GM12878 (cell line): ENCODE measurements at regions not wholly inside any gene's neighbourhood (a gene's known extent, or its start where the extent isn't known, plus 50 kb on each side); places are given as distances from the start of the nearest gene placed in this dataset.

Experiments
- ATAC-seq: fragments of 200-7000 bp; cut with Tn5 transposase; 3 replicates; pipeline ENCODE4 v1.9.1; 2020; ENCODE audit warnings: mild to moderate bottlenecking, moderate library complexity
- BruUV-seq: library from RNA; stranded (reverse); fragments of 400-500 nt; replicated peaks from 2 replicates; lab custom pipeline; 2021; lab: Mats Ljungman, UMichigan
- CTCF ChIA-PET: fragments of 300-600 bp; sonication (Branson Sonifier 250); formaldehyde crosslinking; extraction: SDS; loops from one replicate; lab custom pipeline; 2021; ENCODE audit warnings: inconsistent platforms; lab: Yijun Ruan, JAX
- POLR2A ChIA-PET: fragments of 350-600 bp; formaldehyde crosslinking; extraction: SDS; loops from one replicate; lab custom pipeline; 2021; ENCODE audit warnings: inconsistent platforms; lab: Charles Lee
- RAD21 ChIA-PET: fragments of 300-600 bp; sonication (Branson Sonifier 250); formaldehyde crosslinking; loops from one replicate; lab custom pipeline; 2023; ENCODE audit warnings: antibody characterized with exemption; ENCODE audit not compliant: unreplicated experiment; lab: Charles Lee
- SMC1A ChIA-PET: fragments of 300-600 bp; sonication (Branson Sonifier 250); formaldehyde crosslinking; loops from one replicate; lab custom pipeline; 2023; ENCODE audit not compliant: unreplicated experiment, uncharacterized antibody; lab: Charles Lee
- DNase-seq: peaks from one replicate; pipeline ENCODE4 v3.0.0-alpha.2; 2011; ENCODE audit warnings: low read depth, low spot score
- FAIRE-seq: peaks from 3 replicates; lab custom pipeline; 2011; peaks lifted over from hg19 to GRCh38; lab: Jason Lieb, UNC
- H2AFZ ChIP-seq: 2 replicates; pipeline ENCODE4 v1.6.0; 2011; ENCODE audit warnings: low read depth, low read length, control low read depth; ENCODE audit not compliant: control insufficient read depth
- H3K27ac ChIP-seq: 2 replicates; pipeline ENCODE4 v1.5.1; 2011; ENCODE audit warnings: control low read depth; ENCODE audit not compliant: control insufficient read depth, insufficient read depth
- H3K27me3 ChIP-seq, 2 experiments: replicated peaks in 1 of 2; 2 replicates each; pipeline versions ENCODE4 v1.6.0 to v1.6.1; 2011; ENCODE audit warnings: low read length in 1 of 2; ENCODE audit not compliant: control insufficient read depth in 2 of 2, insufficient read depth in 2 of 2
- H3K36me3 ChIP-seq, 2 experiments: 2 replicates each; pipeline ENCODE4 v1.5.1; 2011; ENCODE audit warnings: low read length in 1 of 2; ENCODE audit not compliant: control insufficient read depth in 2 of 2, insufficient read depth in 2 of 2
- H3K4me1 ChIP-seq: 2 replicates; pipeline ENCODE4 v1.6.1; 2011; ENCODE audit warnings: mild to moderate bottlenecking, low read length, moderate library complexity, mixed read lengths; ENCODE audit not compliant: control insufficient read depth, insufficient read depth
- H3K4me2 ChIP-seq: 2 replicates; pipeline ENCODE4 v1.6.0; 2011; ENCODE audit warnings: control low read depth; ENCODE audit not compliant: control insufficient read depth, insufficient read depth
- H3K4me3 ChIP-seq: fragments of 200-600 bp; sonication (generic); 2 replicates; pipeline ENCODE4 v1.5.1; 2016
- H3K79me2 ChIP-seq: 2 replicates; pipeline ENCODE4 v1.6.0; 2011; ENCODE audit warnings: low read length; ENCODE audit not compliant: control insufficient read depth, insufficient read depth
- H3K9ac ChIP-seq: 2 replicates; pipeline ENCODE4 v1.8.0; 2011; ENCODE audit warnings: low read length, control low read depth, mixed read lengths; ENCODE audit not compliant: control insufficient read depth, insufficient read depth
- H3K9me3 ChIP-seq: replicated peaks from 3 replicates; pipeline ENCODE4 v1.5.1; 2011; ENCODE audit warnings: mild to moderate bottlenecking, low read length; ENCODE audit not compliant: control insufficient read depth, insufficient read depth
- H4K20me1 ChIP-seq: 2 replicates; pipeline ENCODE4 v1.6.0; 2011; ENCODE audit not compliant: control insufficient read depth, insufficient read depth
- CBX3 ChIP-seq: fragments of 200-600 bp; sonication (generic); IDR thresholded peaks from 2 replicates; pipeline ENCODE4 v1.6.1; 2016; ENCODE audit warnings: low read depth, borderline replicate concordance
- CEBPB ChIP-seq, 2 experiments: fragments of 150-350 bp in 1 of 2; IDR thresholded peaks; 2 replicates each; pipeline ENCODE4 v1.6.1; 2012 to 2014; ENCODE audit warnings: low read depth in 2 of 2, low read length in 2 of 2, borderline replicate concordance in 1 of 2, inconsistent platforms in 1 of 2
- FOXK2 ChIP-seq: fragments of 450-650 bp; IDR thresholded peaks from 2 replicates; pipeline ENCODE4 v1.6.1; 2017; ENCODE audit warnings: mild to moderate bottlenecking, moderate library complexity
- HSF1 ChIP-seq: fragments of 150-350 bp; IDR thresholded peaks from 2 replicates; pipeline ENCODE4 v1.6.1; 2014; ENCODE audit warnings: mild to moderate bottlenecking, low read depth, low read length
- MAX ChIP-seq: IDR thresholded peaks from 2 replicates; pipeline ENCODE4 v1.6.1; 2012; ENCODE audit warnings: low read depth, low read length, improper control_type of control experiment
- MEF2B ChIP-seq: fragments of 450-650 bp; IDR thresholded peaks from 2 replicates; pipeline ENCODE4 v1.6.1; 2018; ENCODE audit warnings: mild to moderate bottlenecking, moderate library complexity; ENCODE audit not compliant: partially characterized antibody, poor library complexity, severe bottlenecking
- MYC ChIP-seq: IDR thresholded peaks from 2 replicates; pipeline ENCODE4 v1.6.1; 2011; ENCODE audit warnings: mild to moderate bottlenecking, low read length, moderate library complexity, inconsistent platforms; ENCODE audit not compliant: insufficient read depth, insufficient replicate concordance, insufficient read length, severe bottlenecking
- NR2F1 ChIP-seq: fragments of 450-650 bp; conservative IDR thresholded peaks from 2 replicates; pipeline ENCODE4 v1.6.1; 2017; ENCODE audit warnings: mild to moderate bottlenecking
- RBBP5 ChIP-seq: fragments of 200-600 bp; sonication (generic); conservative IDR thresholded peaks from 2 replicates; pipeline ENCODE4 v1.6.1; 2016
- RFX5 ChIP-seq: IDR thresholded peaks from 2 replicates; pipeline ENCODE4 v1.6.1; 2011; ENCODE audit warnings: low read depth, low read length, improper control_type of control experiment
- ZNF592 ChIP-seq: fragments of 450-650 bp; IDR thresholded peaks from 2 replicates; pipeline ENCODE4 v1.6.1; 2017; ENCODE audit warnings: mild to moderate bottlenecking, moderate library complexity
- WGBS: methylation state at CpG from one replicate; pipeline ENCODE4 v1.1.6; 2016; ENCODE audit warnings: low lambda C conversion rate; ENCODE audit not compliant: insufficient replicate concordance, insufficient coverage; ENCODE audit errors: missing lambda C conversion rate; 5-methylcytosine and 5-hydroxymethylcytosine counted together
- in situ Hi-C: fragments of 300-500 bp; cut with MboI; formaldehyde crosslinking; loops from 9 replicates; pipeline ENCODE4 v1.14.3; 2018; ENCODE audit warnings: mixed read lengths
- intact Hi-C: fragments of 100-400 bp; cut with micrococcal nuclease; formaldehyde crosslinking; loops from one replicate; pipeline ENCODE4 v1.14.2; 2022; ENCODE audit not compliant: unreplicated experiment

GRCh38 chr6:112988748-112989147, 641.6 kb downstream of the RFPL4B start:
- FAIRE-seq, result no peak
- ChIA-PET SMC1A (no interaction called here), RAD21 (no interaction called here)
- Histone ChIP-seq H3K27me3 (no peaks in the 10 kb centered on the region), H4K20me1 (no peaks in the 10 kb centered on the region), H2AFZ (no peak overlapping the region), H3K36me3 (no peaks in the 10 kb centered on the region), H3K9me3 (no peaks in the 10 kb centered on the region), H3K9ac (no peak overlapping the region), H3K4me1 (no peaks in the 10 kb centered on the region), H3K79me2 (no peaks in the 10 kb centered on the region), H3K4me3 (no peak overlapping the region), H3K4me2 (no peak overlapping the region)
- no peak for DNase-seq
- no TSS peak for BruUV-seq
- in situ Hi-C loops, result no loop called here
- 59% methylated on average over 1 of the region's 1 CpG for WGBS
- no peak for ATAC-seq
- TF ChIP-seq ZNF592 (no peak), MAX (no peak), HSF1 (no peak), RBBP5 (no peak), CBX3 (no peak), MEF2B (no peak), RFX5 (no peak), FOXK2 (no peak), CEBPB (IDR thresholded peaks at IDR 0.05; ENCODE audit: borderline replicate concordance in 1 of 2, low read depth in 2 of 2, low read length in 2 of 2) (no peak), MYC (no peak), NR2F1 (no peak)
- TF ChIP-seq, all 136 proteins: peak for 0
- CTCF ChIA-PET, result interaction anchor here (0.7 kb wide), 1 partner anchor 304 kb away, joined by 4 read pairs; no protein-coding TSS in a partner anchor
- H3K27ac ChIP-seq, result no peak overlapping the region
- POLR2A ChIA-PET, result interaction anchor here (0.8 kb wide), 1 partner anchor 79 kb away, joined by 5 read pairs; no protein-coding TSS in a partner anchor
- intact Hi-C loops, result no loop called here
